DOHH2 (cell line): ENCODE measurements at regions not wholly inside any gene's neighbourhood (a gene's known extent, or its start where the extent isn't known, plus 50 kb on each side); places are given as distances from the start of the nearest gene placed in this dataset.

Experiments
- H3F3A ChIP-seq: fragments of 200-600 bp; sonication (generic), shearing (Covaris generic); 2 replicates; pipeline ENCODE4 v1.6.0; 2016; ENCODE audit warnings: antibody characterized with exemption, mild to moderate bottlenecking; ENCODE audit not compliant: control insufficient read depth, insufficient read depth
- H3K27ac ChIP-seq: fragments of 200-600 bp; sonication (generic); 2 replicates; pipeline ENCODE4 v1.5.1; 2014; ENCODE audit warnings: low read depth, mild to moderate bottlenecking, low read length, moderate library complexity
- H3K27me3 ChIP-seq: fragments of 200-600 bp; sonication (generic); 2 replicates; pipeline ENCODE4 v1.6.1; 2014; ENCODE audit warnings: mild to moderate bottlenecking, low read length, mixed read lengths; ENCODE audit not compliant: control insufficient read depth
- H3K36me3 ChIP-seq: fragments of 200-600 bp; sonication (generic); 2 replicates; pipeline ENCODE4 v1.6.1; 2014; ENCODE audit warnings: mild to moderate bottlenecking, low read length, moderate library complexity, mixed read lengths; ENCODE audit not compliant: control insufficient read depth
- H3K4me1 ChIP-seq: fragments of 200-600 bp; sonication (generic); 2 replicates; pipeline ENCODE4 v1.6.1; 2014; ENCODE audit warnings: mild to moderate bottlenecking, low read length, mixed read lengths; ENCODE audit not compliant: control insufficient read depth
- H3K4me2 ChIP-seq: fragments of 200-600 bp; sonication (generic); 2 replicates; pipeline ENCODE4 v1.6.0; 2014; ENCODE audit warnings: mild to moderate bottlenecking, low read length, moderate library complexity
- H3K4me3 ChIP-seq: fragments of 200-600 bp; sonication (generic); 2 replicates; pipeline ENCODE4 v1.5.1; 2014; ENCODE audit warnings: mild to moderate bottlenecking, low read length, mixed read lengths
- H3K79me2 ChIP-seq: fragments of 200-600 bp; sonication (generic); 2 replicates; pipeline ENCODE4 v1.6.1; 2014; ENCODE audit warnings: mild to moderate bottlenecking, low read length, mixed read lengths; ENCODE audit not compliant: control insufficient read depth
- H3K9me2 ChIP-seq: fragments of 200-600 bp; sonication (generic); replicated peaks from 2 replicates; pipeline ENCODE4 v1.6.1; 2014; ENCODE audit warnings: mild to moderate bottlenecking, low read length, mixed read lengths; ENCODE audit not compliant: control insufficient read depth
- H3K9me3 ChIP-seq: fragments of 200-600 bp; sonication (generic); 2 replicates; pipeline ENCODE4 v1.6.1; 2014; ENCODE audit warnings: antibody characterized with exemption, low read length, mixed read lengths; ENCODE audit not compliant: control insufficient read depth, insufficient read depth
- H4K20me1 ChIP-seq: fragments of 200-600 bp; sonication (generic); 2 replicates; pipeline ENCODE4 v1.6.0; 2014; ENCODE audit warnings: low read depth, mild to moderate bottlenecking, antibody characterized with exemption, low read length, moderate library complexity; ENCODE audit not compliant: control insufficient read depth, insufficient read depth
- CTCF ChIP-seq: fragments of 200-600 bp; sonication (generic); IDR thresholded peaks from one replicate; pipeline ENCODE4 v1.5.1; 2014; ENCODE audit warnings: antibody characterized with exemption, mild to moderate bottlenecking, low read depth, low read length; ENCODE audit not compliant: poor library complexity, severe bottlenecking
- EZH2phosphoT487 ChIP-seq: fragments of 200-600 bp; sonication (generic); IDR thresholded peaks from 2 replicates; pipeline ENCODE4 v1.6.1; 2017; ENCODE audit warnings: borderline replicate concordance, mild to moderate bottlenecking, antibody characterized with exemption, low read length, moderate library complexity, mixed read lengths

GRCh38 chr5:74098456-74098855 is 472.5 kb downstream of the ARHGEF28 start:
- Histone ChIP-seq H3K79me2 (no peaks in the 10 kb centered on the region), H3F3A (no peaks in the 10 kb centered on the region), H3K4me1 (no peaks in the 10 kb centered on the region), H3K9me3 (0 out of 2 replicates have a peak, but pooled peaks cover 4% of the 10 kb centered on the region), H3K36me3 (no peaks in the 10 kb centered on the region), H3K9me2 (no peaks in the 10 kb centered on the region; the same call in 1 of the 2 replicates), H3K4me3 (no peak overlapping the region), H3K27ac (no peak overlapping the region), H4K20me1 (no peaks in the 10 kb centered on the region), H3K27me3 (no peaks in the 10 kb centered on the region), H3K4me2 (no peak overlapping the region)
- TF ChIP-seq EZH2phosphoT487 (no peak), CTCF (no peak)

- Histone ChIP-seq H3K27ac (no peak overlapping the region), H3K9me3 (0 out of 2 replicates have a peak, but pooled peaks cover 4% of the 10 kb centered on the region), H3K9me2 (no peaks in the 10 kb centered on the region; the same call in 1 of the 2 replicates), H3F3A (no peaks in the 10 kb centered on the region), H3K4me1 (no peaks in the 10 kb centered on the region), H3K4me3 (no peak overlapping the region), H3K79me2 (no peaks in the 10 kb centered on the region), H3K27me3 (no peaks in the 10 kb centered on the region), H3K4me2 (no peak overlapping the region), H4K20me1 (no peaks in the 10 kb centered on the region), H3K36me3 (no peaks in the 10 kb centered on the region)
- no peak for TF ChIP-seq EZH2phosphoT487
- no peak for TF ChIP-seq CTCF
These were observed 470.3 kb downstream of the ARHGEF28 start for GRCh38 chr5:74096325-74096724.

- Histone ChIP-seq H3K9me2 (no peaks in the 10 kb centered on the region; the same call in 1 of the 2 replicates), H3K4me1 (no peaks in the 10 kb centered on the region), H3K4me3 (no peak overlapping the region), H3K27ac (no peak overlapping the region), H3K9me3 (0 out of 2 replicates have a peak, but pooled peaks cover 4% of the 10 kb centered on the region), H3K4me2 (no peak overlapping the region), H3K27me3 (no peaks in the 10 kb centered on the region), H3K79me2 (no peaks in the 10 kb centered on the region), H3F3A (no peaks in the 10 kb centered on the region), H4K20me1 (no peaks in the 10 kb centered on the region), H3K36me3 (no peaks in the 10 kb centered on the region)
- TF ChIP-seq EZH2phosphoT487 (no peak), CTCF (no peak)
These were observed 469.9 kb downstream of the ARHGEF28 start for GRCh38 chr5:74095871-74096270.
